ENCODE measurements at regions not wholly inside any gene's neighbourhood (a gene's known extent, or its start where the extent isn't known, plus 50 kb on each side); places are given as distances from the start of the nearest gene placed in this dataset.
"Not testable (repeated sequence)": the region's sequence is repeated elsewhere in the genome, so short reads cannot be mapped to it uniquely, and the experiment has no call there.

DNA sequence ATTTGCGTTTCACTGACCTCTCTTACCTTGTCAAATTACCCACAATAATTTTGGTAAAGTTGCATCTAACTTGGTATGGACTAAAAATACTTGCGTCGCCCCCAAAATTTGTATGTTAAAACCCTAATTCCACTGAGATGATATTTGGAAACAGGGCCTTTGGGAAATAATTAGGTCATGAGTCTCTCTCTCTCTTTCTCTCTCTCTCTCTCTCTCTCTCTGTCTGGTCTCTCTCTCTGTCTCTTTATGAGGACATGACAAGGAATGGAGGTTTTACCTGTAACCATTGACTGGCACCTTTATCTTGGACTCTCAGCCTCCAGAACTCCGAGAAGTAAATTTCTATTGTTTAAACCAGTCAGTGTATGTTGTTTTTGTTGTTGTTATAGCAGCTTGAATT, 111.5 kb upstream of the BDP1 start:
- not testable (repeated sequence) for H3K4me3 ChIP-seq (ENCODE audit: low read depth in 1 of 2, low read length in 1 of 2); H3K9me3 ChIP-seq; H3K27ac ChIP-seq; H3K4me1 ChIP-seq (ENCODE audit: control insufficient read depth in 1 of 2, insufficient read depth in 1 of 2, low read depth in 1 of 2, low read length in 1 of 2); H3K36me3 ChIP-seq; H3K27me3 ChIP-seq

DNA sequence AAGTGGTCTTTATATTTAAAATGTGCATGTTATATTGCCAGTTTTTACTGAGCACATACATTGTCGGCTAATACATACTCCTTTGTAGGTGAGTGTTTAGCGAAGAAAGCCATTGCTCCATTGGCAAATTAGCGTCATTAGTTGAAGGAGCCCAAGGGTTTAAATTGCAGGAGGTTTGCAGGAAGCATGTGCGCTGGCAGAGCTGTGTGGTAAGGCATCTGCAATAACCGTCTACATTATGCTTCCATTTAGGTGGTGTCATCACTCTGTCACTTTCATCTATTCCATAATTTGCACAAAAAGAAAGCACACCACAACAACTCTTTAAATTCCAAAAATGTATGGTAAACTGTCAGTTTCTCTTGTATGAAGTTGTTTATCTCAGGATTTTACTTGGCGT, 82.8 kb upstream of the BDP1 start:
- H3K36me3 ChIP-seq; H3K4me3 ChIP-seq (ENCODE audit: low read depth in 1 of 2, low read length in 1 of 2); H3K9me3 ChIP-seq; H3K27me3 ChIP-seq: not testable (repeated sequence)
- peak overlapping the region; percentile 27 for H3K27ac ChIP-seq
- H3K4me1 ChIP-seq (ENCODE audit: control insufficient read depth in 1 of 2, insufficient read depth in 1 of 2, low read depth in 1 of 2, low read length in 1 of 2), result peaks cover 0 to 18% of the 10 kb centered on the region in 2 experiments

DNA sequence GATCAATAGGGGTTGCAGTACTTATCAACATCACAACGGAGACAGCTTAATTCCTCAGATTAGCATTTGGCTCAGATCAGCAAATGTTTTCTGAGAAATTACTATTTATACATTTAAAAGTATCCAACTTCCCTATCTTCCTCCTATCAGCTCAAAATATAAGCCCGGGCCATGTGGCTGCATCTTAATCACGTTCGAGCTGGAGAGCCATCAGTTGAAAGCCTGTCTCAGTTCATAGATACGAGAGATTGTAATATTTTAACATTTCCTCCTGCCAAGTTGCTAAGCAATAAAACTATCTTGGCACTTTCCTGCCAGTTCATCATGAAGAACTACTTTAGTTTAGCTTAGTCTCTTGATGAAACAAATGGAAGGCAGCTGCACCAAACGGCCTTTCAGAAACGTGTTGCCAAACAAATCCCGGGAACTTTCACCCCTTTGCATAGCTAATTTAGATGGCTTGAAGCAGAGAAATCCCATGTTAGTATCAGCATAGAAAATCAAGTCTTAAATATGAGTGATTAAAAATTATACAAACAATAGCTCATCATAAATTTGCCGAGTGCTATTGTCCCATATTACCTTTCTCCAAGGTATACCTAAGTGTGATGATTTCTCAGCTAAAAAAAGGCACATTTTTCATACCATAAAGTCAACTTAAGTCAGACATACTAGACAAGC, 82.3 kb upstream of the BDP1 start:
- not testable (repeated sequence) for H3K36me3 ChIP-seq; H3K4me3 ChIP-seq (ENCODE audit: low read depth in 1 of 2, low read length in 1 of 2); H3K27me3 ChIP-seq; H3K9me3 ChIP-seq
- Histone ChIP-seq H3K27ac (peak overlapping the region; percentile 27), H3K4me1 (ENCODE audit: control insufficient read depth in 1 of 2, insufficient read depth in 1 of 2, low read depth in 1 of 2, low read length in 1 of 2) (peaks cover 0 to 18% of the 10 kb centered on the region in 2 experiments)

DNA sequence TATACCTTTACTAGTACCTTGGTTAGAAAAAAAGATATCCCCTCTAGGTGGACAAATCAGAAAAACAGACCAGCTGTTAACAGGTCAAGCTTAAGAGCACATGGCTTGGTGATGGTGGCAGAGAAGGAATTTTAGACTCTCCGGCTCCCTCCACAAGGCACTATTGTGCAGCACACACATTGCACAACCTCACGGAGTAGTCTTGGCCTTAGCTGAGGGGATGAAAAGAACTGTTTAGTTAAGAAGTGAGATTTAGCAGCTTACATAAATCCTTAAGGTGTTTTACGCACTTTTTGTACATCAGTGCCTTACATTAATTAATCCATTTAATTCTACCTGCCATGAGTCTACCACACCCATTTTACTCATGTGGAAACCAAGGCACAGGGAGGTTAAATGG, 71.2 kb upstream of the BDP1 start:
- H3K4me1 ChIP-seq (ENCODE audit: control insufficient read depth in 1 of 2, insufficient read depth in 1 of 2, low read depth in 1 of 2, low read length in 1 of 2), result peaks cover 4 to 11% of the 10 kb centered on the region in 2 experiments
- H3K4me3 ChIP-seq (ENCODE audit: low read depth in 1 of 2, low read length in 1 of 2); H3K27me3 ChIP-seq; H3K27ac ChIP-seq; H3K9me3 ChIP-seq; H3K36me3 ChIP-seq: not testable (repeated sequence)

DNA sequence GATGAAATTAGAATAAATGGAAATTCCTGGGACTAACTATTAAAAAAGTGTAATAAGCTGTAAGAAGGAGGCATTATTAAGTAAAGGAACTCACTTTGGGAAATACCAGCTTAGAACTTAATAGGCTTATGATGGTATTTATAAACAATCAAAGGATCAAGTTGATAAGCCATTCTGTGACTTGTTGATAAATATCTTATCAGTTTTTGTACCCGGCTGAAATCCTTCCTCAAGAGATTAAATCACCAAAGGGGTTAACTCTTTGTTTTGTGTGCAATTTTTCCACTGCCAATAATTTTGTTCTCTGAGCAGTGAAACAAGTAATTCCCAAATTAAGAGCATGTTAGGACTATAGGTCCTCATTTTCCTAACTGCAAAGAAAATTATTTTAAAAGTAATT, 70.7 kb upstream of the BDP1 start:
- H3K36me3 ChIP-seq, result no peaks in the 10 kb centered on the region
- H3K27ac ChIP-seq, result no peak overlapping the region
- H3K27me3 ChIP-seq, result peaks cover 6% of the 10 kb centered on the region
- H3K9me3 ChIP-seq, result no peaks in the 10 kb centered on the region
- H3K4me3 ChIP-seq (ENCODE audit: low read depth in 1 of 2, low read length in 1 of 2), result no peak overlapping the region
- peaks cover 4 to 11% of the 10 kb centered on the region in 2 experiments for H3K4me1 ChIP-seq (ENCODE audit: control insufficient read depth in 1 of 2, insufficient read depth in 1 of 2, low read depth in 1 of 2, low read length in 1 of 2)
- TF ChIP-seq, protein P1, sequence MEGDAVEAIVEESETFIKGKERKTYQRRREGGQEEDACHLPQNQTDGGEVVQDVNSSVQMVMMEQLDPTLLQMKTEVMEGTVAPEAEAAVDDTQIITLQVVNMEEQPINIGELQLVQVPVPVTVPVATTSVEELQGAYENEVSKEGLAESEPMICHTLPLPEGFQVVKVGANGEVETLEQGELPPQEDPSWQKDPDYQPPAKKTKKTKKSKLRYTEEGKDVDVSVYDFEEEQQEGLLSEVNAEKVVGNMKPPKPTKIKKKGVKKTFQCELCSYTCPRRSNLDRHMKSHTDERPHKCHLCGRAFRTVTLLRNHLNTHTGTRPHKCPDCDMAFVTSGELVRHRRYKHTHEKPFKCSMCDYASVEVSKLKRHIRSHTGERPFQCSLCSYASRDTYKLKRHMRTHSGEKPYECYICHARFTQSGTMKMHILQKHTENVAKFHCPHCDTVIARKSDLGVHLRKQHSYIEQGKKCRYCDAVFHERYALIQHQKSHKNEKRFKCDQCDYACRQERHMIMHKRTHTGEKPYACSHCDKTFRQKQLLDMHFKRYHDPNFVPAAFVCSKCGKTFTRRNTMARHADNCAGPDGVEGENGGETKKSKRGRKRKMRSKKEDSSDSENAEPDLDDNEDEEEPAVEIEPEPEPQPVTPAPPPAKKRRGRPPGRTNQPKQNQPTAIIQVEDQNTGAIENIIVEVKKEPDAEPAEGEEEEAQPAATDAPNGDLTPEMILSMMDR (IDR thresholded peaks at IDR 0.05), result no peak

DNA sequence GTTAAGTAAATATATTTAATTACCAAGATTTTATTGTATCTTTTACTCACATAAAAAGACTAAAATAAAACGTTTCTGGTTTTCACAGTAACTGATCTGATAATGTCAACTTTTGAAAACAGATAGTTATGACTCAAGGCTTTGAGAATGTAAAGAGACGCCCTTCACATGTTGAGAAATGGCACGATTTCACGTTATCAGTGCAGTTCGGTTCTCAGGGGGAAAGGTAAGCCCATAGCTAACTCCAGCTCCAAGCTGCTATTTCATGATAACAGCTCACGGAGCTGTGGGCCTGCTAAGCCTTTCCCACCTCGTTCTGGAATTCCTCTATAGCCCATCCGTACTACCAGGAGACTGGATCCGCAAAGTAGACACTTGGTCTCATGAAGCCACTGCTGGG, 70.2 kb upstream of the BDP1 start:
- H3K36me3 ChIP-seq; H3K4me3 ChIP-seq (ENCODE audit: low read depth in 1 of 2, low read length in 1 of 2); H3K27me3 ChIP-seq; H3K9me3 ChIP-seq; H3K27ac ChIP-seq: not testable (repeated sequence)
- peaks cover 4 to 11% of the 10 kb centered on the region in 2 experiments for H3K4me1 ChIP-seq (ENCODE audit: control insufficient read depth in 1 of 2, insufficient read depth in 1 of 2, low read depth in 1 of 2, low read length in 1 of 2)

DNA sequence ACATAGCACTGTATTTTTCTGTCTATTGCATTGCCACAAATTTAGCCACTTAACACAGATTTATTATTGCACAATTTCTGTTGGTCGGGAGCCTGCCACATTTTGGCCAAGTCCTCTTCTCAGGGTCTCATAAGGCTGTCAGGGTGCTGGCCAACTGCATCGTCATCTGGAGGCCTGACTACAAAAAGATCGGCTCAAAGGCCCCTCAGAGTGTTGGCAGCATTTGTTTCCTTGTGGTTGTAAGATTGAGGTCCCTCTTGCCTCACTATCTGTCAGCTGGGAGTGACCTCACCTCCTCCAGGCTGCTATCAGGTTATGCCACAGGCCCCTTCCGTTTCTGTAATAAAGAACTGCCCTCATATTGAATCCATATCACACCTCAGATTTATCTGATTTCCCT, 67.3 kb upstream of the BDP1 start:
- H3K27ac ChIP-seq; H3K36me3 ChIP-seq; H3K4me3 ChIP-seq (ENCODE audit: low read depth in 1 of 2, low read length in 1 of 2); H3K9me3 ChIP-seq: not testable (repeated sequence)
- peaks cover 4 to 11% of the 10 kb centered on the region in 2 experiments for H3K4me1 ChIP-seq (ENCODE audit: control insufficient read depth in 1 of 2, insufficient read depth in 1 of 2, low read depth in 1 of 2, low read length in 1 of 2)
- H3K27me3 ChIP-seq, result peaks cover 21% of the 10 kb centered on the region

DNA sequence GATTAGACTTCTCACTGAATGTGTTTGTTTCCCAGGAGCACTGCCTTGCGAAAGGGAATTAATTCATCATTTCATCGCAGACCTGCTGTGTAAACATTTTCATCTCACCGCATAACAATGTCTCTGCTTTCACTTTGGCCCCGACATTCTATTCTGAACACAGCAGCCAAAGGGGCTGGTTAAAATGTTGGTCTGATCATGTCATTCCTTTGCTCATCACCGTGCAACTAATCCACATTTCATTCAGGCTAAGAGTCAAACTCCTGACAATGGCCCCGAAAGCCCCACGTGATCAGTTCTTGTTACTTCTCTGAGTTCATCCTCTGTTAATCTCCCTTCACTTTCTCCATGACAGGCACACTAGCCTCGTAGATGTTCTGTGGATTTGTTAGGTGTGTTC, 57.1 kb upstream of the BDP1 start:
- peaks cover 13% of the 10 kb centered on the region for H3K27me3 ChIP-seq
- not testable (repeated sequence) for H3K4me1 ChIP-seq (ENCODE audit: control insufficient read depth in 1 of 2, insufficient read depth in 1 of 2, low read depth in 1 of 2, low read length in 1 of 2); H3K4me3 ChIP-seq (ENCODE audit: low read depth in 1 of 2, low read length in 1 of 2); H3K27ac ChIP-seq; H3K9me3 ChIP-seq; H3K36me3 ChIP-seq

DNA sequence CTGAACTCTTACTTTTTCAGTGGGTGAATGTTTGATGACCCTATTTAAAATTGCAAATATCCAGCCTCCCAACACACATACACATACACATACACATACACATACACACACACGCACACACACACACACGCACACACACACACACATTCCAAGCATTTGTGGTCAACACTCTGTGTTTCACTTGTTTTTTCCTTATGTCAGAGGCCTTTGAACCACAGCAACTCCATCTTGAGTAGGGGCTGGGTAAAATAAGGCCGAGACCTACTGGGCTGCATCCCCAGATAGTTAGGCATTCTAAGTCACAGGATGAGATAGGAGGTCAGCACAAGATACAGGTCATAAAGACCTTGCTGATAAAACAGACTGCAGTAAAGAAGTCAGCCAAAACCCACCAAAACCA, 56.6 kb upstream of the BDP1 start:
- H3K27me3 ChIP-seq, result peaks cover 13% of the 10 kb centered on the region
- H3K9me3 ChIP-seq; H3K27ac ChIP-seq; H3K36me3 ChIP-seq; H3K4me1 ChIP-seq (ENCODE audit: control insufficient read depth in 1 of 2, insufficient read depth in 1 of 2, low read depth in 1 of 2, low read length in 1 of 2); H3K4me3 ChIP-seq (ENCODE audit: low read depth in 1 of 2, low read length in 1 of 2): not testable (repeated sequence)

DNA sequence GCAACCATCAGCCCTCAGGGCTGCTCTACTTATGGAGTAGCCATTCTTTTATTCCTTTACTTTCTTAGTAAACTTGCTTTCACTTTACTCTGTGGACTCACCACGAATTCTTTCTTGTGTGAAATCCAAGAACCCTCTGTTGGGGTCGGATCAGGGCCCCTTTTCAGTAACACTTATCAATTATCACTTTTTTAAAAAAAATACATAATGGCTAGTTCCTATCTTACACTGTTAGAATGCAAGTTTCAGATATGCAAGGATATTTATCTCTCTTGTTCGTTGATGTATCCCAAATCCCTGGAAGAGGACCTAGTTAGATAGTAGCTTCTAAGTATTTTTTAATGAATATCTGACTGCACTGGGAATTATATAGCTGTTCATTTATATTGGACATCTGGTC, 56.0 kb upstream of the BDP1 start:
- not testable (repeated sequence) for H3K9me3 ChIP-seq; H3K36me3 ChIP-seq; H3K4me1 ChIP-seq (ENCODE audit: control insufficient read depth in 1 of 2, insufficient read depth in 1 of 2, low read depth in 1 of 2, low read length in 1 of 2); H3K27ac ChIP-seq; H3K4me3 ChIP-seq (ENCODE audit: low read depth in 1 of 2, low read length in 1 of 2)
- peaks cover 13% of the 10 kb centered on the region for H3K27me3 ChIP-seq

DNA sequence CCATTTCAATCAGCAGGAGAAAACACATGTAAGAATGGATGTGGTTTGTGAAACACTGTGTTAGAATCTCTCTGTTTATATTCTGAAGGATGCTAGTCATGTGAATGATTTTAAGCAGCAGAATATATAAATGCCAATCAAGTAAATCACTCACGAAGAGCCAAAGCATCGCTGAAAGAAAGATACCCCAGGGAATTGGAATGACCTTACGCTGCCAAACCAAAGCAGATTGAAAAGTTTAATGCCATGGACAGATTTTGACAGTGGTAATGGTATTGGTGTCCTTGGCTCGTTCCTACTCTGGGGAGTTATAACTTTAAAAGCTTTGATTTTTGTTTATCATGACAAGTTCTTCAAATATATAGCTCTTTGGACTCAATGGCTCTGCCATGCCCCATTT, 54.8 kb upstream of the BDP1 start:
- peaks cover 16% of the 10 kb centered on the region for H3K27me3 ChIP-seq
- not testable (repeated sequence) for H3K4me1 ChIP-seq (ENCODE audit: control insufficient read depth in 1 of 2, insufficient read depth in 1 of 2, low read depth in 1 of 2, low read length in 1 of 2); H3K36me3 ChIP-seq; H3K4me3 ChIP-seq (ENCODE audit: low read depth in 1 of 2, low read length in 1 of 2); H3K27ac ChIP-seq; H3K9me3 ChIP-seq

DNA sequence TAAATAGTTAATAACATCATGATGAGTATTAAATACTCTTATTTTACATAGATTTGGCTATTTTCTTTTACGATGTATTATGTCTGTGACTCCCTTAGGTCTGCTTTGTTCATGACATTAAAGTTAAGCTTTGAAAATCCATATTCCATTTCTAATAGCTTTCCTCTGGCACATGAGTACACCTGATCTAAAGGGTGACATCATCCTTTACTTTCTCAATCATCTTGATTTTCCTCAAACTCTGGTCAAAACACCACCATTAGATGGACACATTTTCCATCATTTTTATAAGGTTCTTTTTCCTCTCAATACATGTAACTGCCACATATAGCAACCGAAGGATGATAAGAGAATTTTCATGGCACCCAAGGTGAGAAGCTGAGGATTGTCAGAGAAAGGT, 54.3 kb upstream of the BDP1 start:
- not testable (repeated sequence) for H3K27ac ChIP-seq; H3K4me1 ChIP-seq (ENCODE audit: control insufficient read depth in 1 of 2, insufficient read depth in 1 of 2, low read depth in 1 of 2, low read length in 1 of 2); H3K9me3 ChIP-seq; H3K36me3 ChIP-seq; H3K4me3 ChIP-seq (ENCODE audit: low read depth in 1 of 2, low read length in 1 of 2)
- peaks cover 17% of the 10 kb centered on the region for H3K27me3 ChIP-seq

DNA sequence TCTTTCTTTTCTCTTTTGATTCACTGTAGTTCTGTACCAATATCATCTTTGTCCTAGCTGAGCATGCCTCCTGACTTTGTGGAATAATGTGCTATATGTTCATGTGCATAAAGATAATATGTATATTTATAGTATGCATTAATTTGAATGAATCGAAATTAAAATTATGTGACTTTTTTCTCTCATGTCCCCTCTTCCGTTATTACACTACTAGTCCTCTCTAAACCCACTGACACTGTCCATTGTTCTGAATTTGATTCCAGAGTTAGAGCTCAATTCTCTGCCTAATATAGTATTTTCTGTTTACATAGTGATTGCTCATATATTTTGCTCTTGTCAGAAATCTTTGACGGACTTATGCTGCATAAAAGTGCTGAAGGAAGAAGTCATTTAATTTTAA, 53.9 kb upstream of the BDP1 start:
- not testable (repeated sequence) for H3K4me3 ChIP-seq (ENCODE audit: low read depth in 1 of 2, low read length in 1 of 2); H3K4me1 ChIP-seq (ENCODE audit: control insufficient read depth in 1 of 2, insufficient read depth in 1 of 2, low read depth in 1 of 2, low read length in 1 of 2); H3K9me3 ChIP-seq; H3K36me3 ChIP-seq; H3K27ac ChIP-seq
- peaks cover 17% of the 10 kb centered on the region for H3K27me3 ChIP-seq

Measured in neutrophil (primary cell).